ENCODE measurements at regions not wholly inside any gene's neighbourhood (a gene's known extent, or its start where the extent isn't known, plus 50 kb on each side); places are given as distances from the start of the nearest gene placed in this dataset.

- Histone ChIP-seq H3K4me2 (peak overlapping the region; percentile 37; the same call in 2 of the 3 replicates), H3K9me3 (no peaks in the 10 kb centered on the region), H3K4me1 (peaks cover 33% of the 10 kb centered on the region), H3K27ac (peak overlapping the region; percentile 4 to 80; a peak in 4 of 6 replicates), H3K4me3 (no peak overlapping the region)
- DNase-seq (ENCODE audit: low read depth in 1 of 2, low spot score in 1 of 2) (no peak), ATAC-seq (no peak; a peak in 1 of 6 replicates), FAIRE-seq (no peak)
- TF ChIP-seq EHF (CRISPR knock-in tag; IDR thresholded peaks at IDR 0.05) = no peak
- no peak for TF ChIP-seq POLR2AphosphoS2 (conservative IDR thresholded peaks at IDR 0.05; ENCODE audit: low read length)
- ChIA-PET POLR2A (no interaction called here), CTCF (no interaction called here)
- WGBS (ENCODE audit: missing lambda C conversion rate) = 43% methylated on average over 6 of the region's 6 CpGs
Observed at GRCh38 chr5:175216991-175217390, 227.0 kb downstream of the DRD1 start.

GRCh38 chr5:175215906-175216305 is 228.1 kb downstream of the DRD1 start:
- Histone ChIP-seq H3K4me1 (peaks cover 33% of the 10 kb centered on the region), H3K9me3 (no peaks in the 10 kb centered on the region), H3K27ac (peak overlapping the region in 1 of 2 experiments; percentile 80; a peak in 3 of 6 replicates), H3K4me2 (no peak overlapping the region), H3K4me3 (no peak overlapping the region)
- 75% methylated on average over 11 of the region's 11 CpGs for WGBS (ENCODE audit: missing lambda C conversion rate)
- POLR2A ChIA-PET = no interaction called here
- no peak for ATAC-seq
- DNase-seq (ENCODE audit: low read depth in 1 of 2, low spot score in 1 of 2) = no peak
- CTCF ChIA-PET = no interaction called here
- TF ChIP-seq ATOH8 (CRISPR knock-in tag; IDR thresholded peaks at IDR 0.05; ENCODE audit: low read depth) = no peak
- no peak for TF ChIP-seq MYC (IDR thresholded peaks at IDR 0.05; ENCODE audit: borderline replicate concordance, low read length)
- no peak for TF ChIP-seq POLR2A (IDR thresholded peaks at IDR 0.05; ENCODE audit: low read length)
- no peak for TF ChIP-seq CHD2 (IDR thresholded peaks at IDR 0.05; ENCODE audit: low read length, partially characterized antibody)
- no peak for FAIRE-seq

GRCh38 chr5:175214152-175214551 is 229.8 kb downstream of the DRD1 start:
- FAIRE-seq = peak; percentile 74
- ChIA-PET CTCF (interaction anchor here (1.0 to 1.2 kb wide), 4 partner anchors 55 to 264 kb away, joined by 3 to 4 read pairs (median 3); no protein-coding TSS in a partner anchor), POLR2A (interaction anchor here (0.6 to 0.7 kb wide), 2 partner anchors 12 to 99 kb away, joined by 3 to 4 read pairs; no protein-coding TSS in a partner anchor)

More at GRCh38 chr5:175214152-175214551, 229.8 kb downstream of the DRD1 start:
- no peak for TF ChIP-seq RNF2 (IDR thresholded peaks at IDR 0.05; ENCODE audit: borderline replicate concordance, low read depth)
- TF ChIP-seq EHMT2 (IDR thresholded peaks at IDR 0.05; ENCODE audit: low read depth) = no peak
- no peak for TF ChIP-seq GATA3 (IDR thresholded peaks at IDR 0.05; ENCODE audit: borderline replicate concordance)
- no peak for TF ChIP-seq RCOR1 (IDR thresholded peaks at IDR 0.05; ENCODE audit: low read depth, low read length)
- TF ChIP-seq SMC3 (IDR thresholded peaks at IDR 0.05) = no peak
- no peak for TF ChIP-seq ATOH8 (CRISPR knock-in tag; IDR thresholded peaks at IDR 0.05; ENCODE audit: low read depth)
- no peak for TF ChIP-seq ESRRA (IDR thresholded peaks at IDR 0.05; ENCODE audit: borderline replicate concordance, low read length)
- TF ChIP-seq SREBF2 (IDR thresholded peaks at IDR 0.05) = no peak
- no peak for TF ChIP-seq NR3C1 (IDR thresholded peaks at IDR 0.05)
- TF ChIP-seq REST (IDR thresholded peaks at IDR 0.05) = no peak
- TF ChIP-seq JUNB (IDR thresholded peaks at IDR 0.05) = peak; percentile 36; the same call in 1 of the 2 replicates
- TF ChIP-seq ELK1 (IDR thresholded peaks at IDR 0.05; ENCODE audit: low read depth, low read length) = no peak
- 0 out of 4 replicates have a peak, but pooled peaks of 1 of the 2 experiments have one; percentile 18 for TF ChIP-seq CEBPB (IDR thresholded peaks at IDR 0.05)
- no peak for TF ChIP-seq KDM1A (IDR thresholded peaks at IDR 0.05; ENCODE audit: low read depth)
- TF ChIP-seq CBX2 (IDR thresholded peaks at IDR 0.05; ENCODE audit: borderline replicate concordance, low read depth) = no peak
- no peak for TF ChIP-seq MAFK (IDR thresholded peaks at IDR 0.05; ENCODE audit: partially characterized antibody)
- TF ChIP-seq TP53 (CRISPR knock-in tag; IDR thresholded peaks at IDR 0.05) = no peak
- TF ChIP-seq MYC (IDR thresholded peaks at IDR 0.05; ENCODE audit: borderline replicate concordance, low read length) = no peak
- TF ChIP-seq HEYL (CRISPR knock-in tag; IDR thresholded peaks at IDR 0.05) = no peak
- no peak for TF ChIP-seq PHF8 (IDR thresholded peaks at IDR 0.05; ENCODE audit: borderline replicate concordance, low read depth)
- TF ChIP-seq FOSL2 (IDR thresholded peaks at IDR 0.05) = peak; percentile 61
- TF ChIP-seq FOSL2 (CRISPR knock-in tag; IDR thresholded peaks at IDR 0.05) = peak; percentile 53
- 6% methylated on average over 2 of the region's 2 CpGs for WGBS (ENCODE audit: missing lambda C conversion rate)
- peak; percentile 73 to 78 for ATAC-seq
- peak; percentile 52 to 53 for DNase-seq (ENCODE audit: low read depth in 1 of 2, low spot score in 1 of 2)
- peaks cover 29% of the 10 kb centered on the region for H3K4me1 ChIP-seq
- H3K4me3 ChIP-seq = no peak overlapping the region
- peak overlapping the region; percentile 37 to 72; a peak in 5 of 6 replicates for H3K27ac ChIP-seq
- H3K4me2 ChIP-seq = peak overlapping the region; percentile 41
- H3K9me3 ChIP-seq = no peaks in the 10 kb centered on the region

Data from A549 (cell line).